H1 (cell line): ENCODE measurements at regions not wholly inside any gene's neighbourhood (a gene's known extent, or its start where the extent isn't known, plus 50 kb on each side); places are given as distances from the start of the nearest gene placed in this dataset.

Experiments
- CTCF ChIA-PET: fragments of 300-600 bp; sonication (Branson Sonifier 250); formaldehyde crosslinking; loops from one replicate; lab custom pipeline; 2021; ENCODE audit not compliant: partially characterized antibody; lab: Charles Lee
- POLR2A ChIA-PET: fragments of 300-600 bp; sonication (Branson Sonifier 250); formaldehyde crosslinking; loops from one replicate; lab custom pipeline; 2021; ENCODE audit warnings: inconsistent platforms; ENCODE audit not compliant: partially characterized antibody; lab: Charles Lee
- DNase-seq, 2 experiments: peaks; one replicate each; pipeline versions ENCODE4 v3.0.0 to v3.0.0-alpha.2; 2010 to 2022; ENCODE audit warnings: low spot score in 2 of 2, low read depth in 1 of 2, mixed read lengths in 1 of 2
- FAIRE-seq: peaks from 2 replicates; lab custom pipeline; 2011; peaks lifted over from hg19 to GRCh38; lab: Jason Lieb, UNC
- H2AFZ ChIP-seq: 2 replicates; pipeline ENCODE4 v1.8.1; 2012; ENCODE audit warnings: low read length, inconsistent platforms
- H2AK5ac ChIP-seq: 2 replicates; pipeline ENCODE4 v1.6.1; 2013; ENCODE audit warnings: low read depth, low read length
- H2BK120ac ChIP-seq: replicated peaks from 2 replicates; pipeline ENCODE3; 2013; ENCODE audit warnings: low read depth, low read length, inconsistent platforms
- H2BK12ac ChIP-seq: 2 replicates; pipeline ENCODE4 v1.6.1; 2013; ENCODE audit warnings: low read depth, low read length
- H2BK15ac ChIP-seq: 2 replicates; pipeline ENCODE4 v1.6.1; 2013; ENCODE audit warnings: low read length
- H2BK20ac ChIP-seq: 2 replicates; pipeline ENCODE4 v1.6.1; 2013; ENCODE audit warnings: low read length
- H2BK5ac ChIP-seq: 2 replicates; pipeline ENCODE4 v1.6.1; 2013; ENCODE audit warnings: low read depth, low read length
- H3K14ac ChIP-seq: 2 replicates; pipeline ENCODE4 v1.6.1; 2013; ENCODE audit warnings: inconsistent platforms; ENCODE audit not compliant: insufficient read length
- H3K18ac ChIP-seq: 2 replicates; pipeline ENCODE4 v1.6.1; 2013; ENCODE audit warnings: low read length; ENCODE audit errors: extremely low read depth
- H3K23ac ChIP-seq: 2 replicates; pipeline ENCODE4 v1.6.1; 2013; ENCODE audit warnings: inconsistent platforms; ENCODE audit not compliant: insufficient read length
- H3K23me2 ChIP-seq: 2 replicates; pipeline ENCODE4 v1.6.1; 2013; ENCODE audit warnings: low read depth, low read length
- H3K27ac ChIP-seq: 2 replicates; pipeline ENCODE4 v1.6.1; 2011; ENCODE audit warnings: low read depth, low read length, inconsistent platforms
- H3K27me3 ChIP-seq, 4 experiments: replicated peaks in 1 of 4; 1 replicate in 1 of 4; 2 replicates in 3 of 4; pipeline versions ENCODE4 v1.6.1 to v1.8.1; 2011 to 2013; ENCODE audit warnings: low read length in 3 of 4, mild to moderate bottlenecking in 3 of 4, inconsistent platforms in 2 of 4, mixed read lengths in 2 of 4, moderate library complexity in 1 of 4; ENCODE audit not compliant: control insufficient read depth in 3 of 4, insufficient read depth in 3 of 4; ENCODE audit errors: extremely low read depth in 1 of 4
- H3K36me3 ChIP-seq, 4 experiments: 2 replicates each; pipeline versions ENCODE4 v1.6.1 to v1.8.1; 2011 to 2013; ENCODE audit warnings: mild to moderate bottlenecking in 4 of 4, low read length in 3 of 4, moderate library complexity in 2 of 4, control low read depth in 1 of 4, inconsistent platforms in 1 of 4; ENCODE audit not compliant: insufficient read depth in 4 of 4, control insufficient read depth in 2 of 4
- H3K4ac ChIP-seq: replicated peaks from 2 replicates; pipeline ENCODE3; 2013; ENCODE audit warnings: low read length, low read depth, mixed read lengths, inconsistent platforms; ENCODE audit not compliant: insufficient read length
- H3K4me1 ChIP-seq, 4 experiments: replicated peaks in 1 of 4; 1 replicate in 1 of 4; 2 replicates in 3 of 4; pipeline versions ENCODE4 v1.6.1 to v1.8.1; 2011 to 2013; ENCODE audit warnings: low read length in 3 of 4, inconsistent platforms in 2 of 4, mixed read lengths in 1 of 4; ENCODE audit not compliant: insufficient read depth in 4 of 4, control insufficient read depth in 3 of 4
- H3K4me2 ChIP-seq, 2 experiments: 2 replicates each; pipeline versions ENCODE4 v1.6.1 to v1.8.1; 2011 to 2013; ENCODE audit warnings: low read depth in 2 of 2, low read length in 2 of 2, control low read depth in 1 of 2, inconsistent platforms in 1 of 2, mild to moderate bottlenecking in 1 of 2; ENCODE audit not compliant: insufficient read depth in 1 of 2
- H3K4me3 ChIP-seq, 4 experiments: fragments of 200-600, 300-600 bp in 1 of 4; sonication (generic), shearing (Covaris generic), sonication (Bioruptor Twin) in 1 of 4; 2 replicates each; pipeline versions ENCODE4 v1.5.1 to v1.8.1; 2011 to 2016; ENCODE audit warnings: low read length in 4 of 4, low read depth in 3 of 4, control low read depth in 2 of 4, inconsistent platforms in 2 of 4, mild to moderate bottlenecking in 2 of 4, mixed read lengths in 1 of 4, moderate library complexity in 1 of 4; ENCODE audit not compliant: insufficient read depth in 2 of 4; ENCODE audit errors: extremely low read depth in 1 of 4
- H3K56ac ChIP-seq: replicated peaks from 2 replicates; pipeline ENCODE3; 2013; ENCODE audit warnings: low read depth, mild to moderate bottlenecking, mixed read lengths, low read length, inconsistent platforms; ENCODE audit not compliant: insufficient read length
- H3K79me1 ChIP-seq: 2 replicates; pipeline ENCODE4 v1.6.1; 2013; ENCODE audit warnings: low read depth, low read length, control low read depth
- H3K79me2 ChIP-seq, 2 experiments: 2 replicates each; pipeline versions ENCODE4 v1.6.1 to v1.8.1; 2012 to 2013; ENCODE audit warnings: low read length in 2 of 2, mild to moderate bottlenecking in 2 of 2, inconsistent platforms in 1 of 2; ENCODE audit not compliant: insufficient read depth in 2 of 2, control insufficient read depth in 1 of 2
- H3K9ac ChIP-seq, 4 experiments: replicated peaks in 1 of 4; 1 replicate in 1 of 4; 2 replicates in 3 of 4; pipeline versions ENCODE4 v1.6.1 to v1.8.1; 2011 to 2013; ENCODE audit warnings: low read depth in 3 of 4, low read length in 3 of 4, control low read depth in 2 of 4, mild to moderate bottlenecking in 2 of 4, moderate library complexity in 2 of 4, inconsistent platforms in 1 of 4; ENCODE audit errors: extremely low read depth in 1 of 4
- H3K9me3 ChIP-seq, 2 experiments: 2 replicates each; pipeline versions ENCODE4 v1.6.1 to v1.8.1; 2012 to 2013; ENCODE audit warnings: mild to moderate bottlenecking in 2 of 2, moderate library complexity in 2 of 2, control low read depth in 1 of 2, inconsistent platforms in 1 of 2, low read depth in 1 of 2, low read length in 1 of 2, mixed read lengths in 1 of 2; ENCODE audit not compliant: insufficient read depth in 2 of 2
- H4K20me1 ChIP-seq, 2 experiments: replicated peaks in 1 of 2; 2 replicates each; pipeline versions ENCODE3 to v1.8.1; 2011 to 2013; ENCODE audit warnings: inconsistent platforms in 2 of 2, low read length in 2 of 2, mild to moderate bottlenecking in 1 of 2; ENCODE audit not compliant: insufficient read depth in 2 of 2, control insufficient read depth in 1 of 2
- H4K5ac ChIP-seq: 2 replicates; pipeline ENCODE4 v1.6.1; 2013; ENCODE audit warnings: low read length, low read depth, mixed read lengths, inconsistent platforms; ENCODE audit not compliant: insufficient read length
- H4K8ac ChIP-seq: 2 replicates; pipeline ENCODE4 v1.8.0; 2013; ENCODE audit warnings: mild to moderate bottlenecking, moderate library complexity, low read length, inconsistent platforms; ENCODE audit not compliant: insufficient read depth; ENCODE audit errors: extremely low read depth
- H4K91ac ChIP-seq: replicated peaks from 2 replicates; pipeline ENCODE3; 2013; ENCODE audit warnings: low read length, mixed read lengths, inconsistent platforms; ENCODE audit not compliant: insufficient read length
- ATF2 ChIP-seq: IDR thresholded peaks from 2 replicates; pipeline ENCODE4 v1.6.1; 2012; ENCODE audit warnings: low read length, inconsistent platforms
- BACH1 ChIP-seq: IDR thresholded peaks from 2 replicates; pipeline ENCODE4 v1.6.1; 2012; ENCODE audit warnings: low read length, improper control_type of control experiment
- CEBPB ChIP-seq: IDR thresholded peaks from 2 replicates; pipeline ENCODE4 v1.6.1; 2012; ENCODE audit warnings: low read depth, low read length
- HDAC6 ChIP-seq: IDR thresholded peaks from one replicate; pipeline ENCODE4 v1.7.1; 2012; ENCODE audit warnings: low read depth, mild to moderate bottlenecking, inconsistent platforms, low read length, moderate library complexity
- RFX5 ChIP-seq: IDR thresholded peaks from 2 replicates; pipeline ENCODE4 v1.6.1; 2011; ENCODE audit warnings: low read depth, low read length, improper control_type of control experiment, borderline replicate concordance
- SP4 ChIP-seq: IDR thresholded peaks from 2 replicates; pipeline ENCODE4 v1.6.1; 2012; ENCODE audit warnings: low read length, inconsistent platforms
- TCF12 ChIP-seq: IDR thresholded peaks from 2 replicates; pipeline ENCODE4 v1.6.1; 2011; ENCODE audit warnings: low read depth, mild to moderate bottlenecking, low read length
- YY1 ChIP-seq: IDR thresholded peaks from 2 replicates; pipeline ENCODE4 v1.6.1; 2011; ENCODE audit warnings: low read depth, mild to moderate bottlenecking, low read length

DNA sequence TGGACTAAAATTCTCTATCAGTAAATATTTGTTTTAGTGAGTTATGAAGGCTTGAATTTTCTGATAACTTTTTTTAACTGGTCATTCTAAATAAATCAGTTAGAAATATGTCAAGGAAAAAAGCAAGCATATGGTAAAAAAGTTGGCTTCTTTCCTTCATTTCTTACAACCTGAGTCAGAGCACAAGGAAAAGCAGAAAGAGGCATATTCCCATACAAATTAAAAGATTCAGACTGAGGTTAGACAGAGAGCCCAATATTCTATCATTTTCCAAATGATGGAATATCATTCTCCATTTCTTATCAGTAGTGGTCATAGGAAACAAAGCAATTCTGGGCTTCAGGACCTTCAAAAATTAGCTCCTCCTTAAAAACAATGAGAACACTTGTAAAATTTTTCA, 732.1 kb downstream of the MAT2B start:
- DNase-seq = no peak
- H2BK20ac ChIP-seq = no peak overlapping the region
- H3K27me3 ChIP-seq = no peaks in the 10 kb centered on the region
- CTCF ChIA-PET = interaction anchor here (1.3 kb wide), 1 partner anchor 10 kb away, joined by 3 read pairs; no protein-coding TSS in a partner anchor
- H3K9ac ChIP-seq = no peak overlapping the region
- no peak overlapping the region for H4K5ac ChIP-seq
- no peak overlapping the region for H3K56ac ChIP-seq
- no peak overlapping the region for H2BK5ac ChIP-seq
- no peaks in the 10 kb centered on the region for H3K4me1 ChIP-seq
- H3K79me1 ChIP-seq = no peaks in the 10 kb centered on the region
- H4K91ac ChIP-seq = no peak overlapping the region
- H3K4me2 ChIP-seq = no peak overlapping the region
- H2AK5ac ChIP-seq = no peak overlapping the region
- H3K4me3 ChIP-seq = no peak overlapping the region
- no peaks in the 10 kb centered on the region for H3K36me3 ChIP-seq
- no peaks in the 10 kb centered on the region for H3K9me3 ChIP-seq
- no peak overlapping the region for H2BK12ac ChIP-seq
- POLR2A ChIA-PET = no interaction called here
- no peak for FAIRE-seq
- no peak overlapping the region for H3K27ac ChIP-seq
- no peak overlapping the region for H3K18ac ChIP-seq
- no peak overlapping the region for H3K4ac ChIP-seq
- no peak overlapping the region for H2BK15ac ChIP-seq
- no peak overlapping the region for H2BK120ac ChIP-seq
- no peak overlapping the region for H4K8ac ChIP-seq
- no peaks in the 10 kb centered on the region for H3K79me2 ChIP-seq
- H3K14ac ChIP-seq = no peak overlapping the region
- no peaks in the 10 kb centered on the region for H4K20me1 ChIP-seq
- H3K23ac ChIP-seq = no peak overlapping the region
- H3K23me2 ChIP-seq = no peaks in the 10 kb centered on the region
- H2AFZ ChIP-seq = no peak overlapping the region
- TF ChIP-seq HDAC6 = no peak
- no peak for TF ChIP-seq ATF2
- no peak for TF ChIP-seq SP4
- TF ChIP-seq BACH1 = no peak
- no peak for TF ChIP-seq TCF12
- no peak for TF ChIP-seq RFX5
- no peak for TF ChIP-seq YY1
- no peak for TF ChIP-seq CEBPB
